ENCODE measurements at regions not wholly inside any gene's neighbourhood (a gene's known extent, or its start where the extent isn't known, plus 50 kb on each side); places are given as distances from the start of the nearest gene placed in this dataset.

DNA sequence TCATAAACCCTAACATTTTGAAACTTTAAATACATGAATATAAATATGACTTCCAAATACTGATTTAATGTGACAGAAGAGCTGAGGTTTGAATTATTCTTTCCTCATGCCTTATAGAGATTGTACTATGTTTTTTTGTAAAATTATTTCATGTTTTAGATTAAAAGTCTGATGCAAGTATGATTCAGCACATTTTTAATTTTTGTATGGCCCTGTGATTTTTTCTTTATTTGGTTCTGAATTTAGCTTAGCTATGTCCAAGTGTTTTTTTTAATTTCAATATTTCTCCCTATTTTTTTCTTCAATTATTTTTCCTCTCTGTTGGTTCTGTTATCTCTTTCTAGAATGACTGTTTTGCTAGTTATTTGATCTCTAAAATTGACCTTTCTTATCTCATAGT is 552.1 kb downstream of the XIRP2 start:
- TF ChIP-seq, protein P1, sequence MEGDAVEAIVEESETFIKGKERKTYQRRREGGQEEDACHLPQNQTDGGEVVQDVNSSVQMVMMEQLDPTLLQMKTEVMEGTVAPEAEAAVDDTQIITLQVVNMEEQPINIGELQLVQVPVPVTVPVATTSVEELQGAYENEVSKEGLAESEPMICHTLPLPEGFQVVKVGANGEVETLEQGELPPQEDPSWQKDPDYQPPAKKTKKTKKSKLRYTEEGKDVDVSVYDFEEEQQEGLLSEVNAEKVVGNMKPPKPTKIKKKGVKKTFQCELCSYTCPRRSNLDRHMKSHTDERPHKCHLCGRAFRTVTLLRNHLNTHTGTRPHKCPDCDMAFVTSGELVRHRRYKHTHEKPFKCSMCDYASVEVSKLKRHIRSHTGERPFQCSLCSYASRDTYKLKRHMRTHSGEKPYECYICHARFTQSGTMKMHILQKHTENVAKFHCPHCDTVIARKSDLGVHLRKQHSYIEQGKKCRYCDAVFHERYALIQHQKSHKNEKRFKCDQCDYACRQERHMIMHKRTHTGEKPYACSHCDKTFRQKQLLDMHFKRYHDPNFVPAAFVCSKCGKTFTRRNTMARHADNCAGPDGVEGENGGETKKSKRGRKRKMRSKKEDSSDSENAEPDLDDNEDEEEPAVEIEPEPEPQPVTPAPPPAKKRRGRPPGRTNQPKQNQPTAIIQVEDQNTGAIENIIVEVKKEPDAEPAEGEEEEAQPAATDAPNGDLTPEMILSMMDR (IDR thresholded peaks at IDR 0.05), result no peak
- no peak for TF ChIP-seq POLR2A (IDR thresholded peaks at IDR 0.05)
